WI38 (cell line): ENCODE measurements at regions not wholly inside any gene's neighbourhood (a gene's known extent, or its start where the extent isn't known, plus 50 kb on each side); places are given as distances from the start of the nearest gene placed in this dataset.

Experiments used
- H3K4me3 ChIP-seq: 2 replicates; pipeline ENCODE4 v1.5.1; 2011; ENCODE audit warnings: low read depth, mild to moderate bottlenecking, control low read depth, low read length
- TF ChIP-seq, protein P1 (sequence below): IDR thresholded peaks from 2 replicates; pipeline ENCODE4 v1.5.1; 2012; ENCODE audit warnings: low read depth, mild to moderate bottlenecking, control low read depth, low read length

DNA sequence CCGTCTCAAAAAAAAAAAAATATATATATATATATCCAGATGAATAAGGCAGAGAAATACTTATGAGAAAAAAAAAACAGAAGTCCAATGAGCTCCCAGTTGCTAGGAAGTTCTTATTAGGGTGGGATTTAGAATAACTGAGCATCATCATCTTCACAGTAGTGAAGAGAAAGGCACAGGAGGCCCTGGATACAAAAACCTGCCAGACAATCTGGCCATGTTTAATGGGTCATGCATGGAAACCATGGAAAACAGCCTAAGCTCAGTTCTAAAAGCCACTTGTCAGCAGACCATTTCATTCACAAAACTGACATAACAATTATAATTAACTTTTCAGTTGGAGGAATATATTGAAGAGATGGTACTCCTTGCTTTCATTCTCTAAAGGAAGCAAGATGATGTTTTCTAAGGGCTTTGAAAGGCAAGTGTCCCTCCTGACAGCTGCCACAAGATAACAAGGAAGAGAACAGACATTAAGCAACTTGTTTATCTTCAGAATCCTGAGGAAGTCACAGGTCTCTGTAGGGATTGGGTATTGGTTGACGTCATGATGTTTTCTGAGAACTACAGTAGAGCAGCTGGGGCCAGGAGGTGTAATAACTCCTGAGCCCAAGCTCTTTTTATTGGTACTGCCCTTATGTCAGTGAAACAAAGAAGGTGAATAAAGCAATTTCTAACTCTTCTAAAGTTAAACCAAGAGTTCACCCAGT lies 463.1 kb downstream of the DMAC1 start:
- no peak overlapping the region for H3K4me3 ChIP-seq
- TF ChIP-seq, protein P1, sequence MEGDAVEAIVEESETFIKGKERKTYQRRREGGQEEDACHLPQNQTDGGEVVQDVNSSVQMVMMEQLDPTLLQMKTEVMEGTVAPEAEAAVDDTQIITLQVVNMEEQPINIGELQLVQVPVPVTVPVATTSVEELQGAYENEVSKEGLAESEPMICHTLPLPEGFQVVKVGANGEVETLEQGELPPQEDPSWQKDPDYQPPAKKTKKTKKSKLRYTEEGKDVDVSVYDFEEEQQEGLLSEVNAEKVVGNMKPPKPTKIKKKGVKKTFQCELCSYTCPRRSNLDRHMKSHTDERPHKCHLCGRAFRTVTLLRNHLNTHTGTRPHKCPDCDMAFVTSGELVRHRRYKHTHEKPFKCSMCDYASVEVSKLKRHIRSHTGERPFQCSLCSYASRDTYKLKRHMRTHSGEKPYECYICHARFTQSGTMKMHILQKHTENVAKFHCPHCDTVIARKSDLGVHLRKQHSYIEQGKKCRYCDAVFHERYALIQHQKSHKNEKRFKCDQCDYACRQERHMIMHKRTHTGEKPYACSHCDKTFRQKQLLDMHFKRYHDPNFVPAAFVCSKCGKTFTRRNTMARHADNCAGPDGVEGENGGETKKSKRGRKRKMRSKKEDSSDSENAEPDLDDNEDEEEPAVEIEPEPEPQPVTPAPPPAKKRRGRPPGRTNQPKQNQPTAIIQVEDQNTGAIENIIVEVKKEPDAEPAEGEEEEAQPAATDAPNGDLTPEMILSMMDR: no peak

DNA sequence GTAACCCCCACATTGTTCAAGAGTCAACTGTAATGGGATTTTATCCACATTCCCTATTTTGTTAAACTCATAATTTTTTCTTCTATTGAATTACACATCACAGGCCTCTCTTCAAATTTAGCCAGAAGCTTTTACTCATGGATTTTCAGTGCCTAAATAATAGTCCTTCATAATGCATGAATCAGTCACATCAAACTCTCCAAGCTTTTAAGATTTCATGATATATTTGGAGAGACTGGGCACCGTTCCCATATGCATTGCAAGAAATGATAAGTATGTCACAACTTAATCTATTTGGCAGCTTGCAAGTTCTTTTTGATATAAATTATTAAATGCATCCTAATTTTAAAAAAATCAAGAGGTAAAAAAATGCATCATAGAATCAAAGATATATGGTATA lies 465.9 kb downstream of the DMAC1 start:
- H3K4me3 ChIP-seq: no peak overlapping the region

DNA sequence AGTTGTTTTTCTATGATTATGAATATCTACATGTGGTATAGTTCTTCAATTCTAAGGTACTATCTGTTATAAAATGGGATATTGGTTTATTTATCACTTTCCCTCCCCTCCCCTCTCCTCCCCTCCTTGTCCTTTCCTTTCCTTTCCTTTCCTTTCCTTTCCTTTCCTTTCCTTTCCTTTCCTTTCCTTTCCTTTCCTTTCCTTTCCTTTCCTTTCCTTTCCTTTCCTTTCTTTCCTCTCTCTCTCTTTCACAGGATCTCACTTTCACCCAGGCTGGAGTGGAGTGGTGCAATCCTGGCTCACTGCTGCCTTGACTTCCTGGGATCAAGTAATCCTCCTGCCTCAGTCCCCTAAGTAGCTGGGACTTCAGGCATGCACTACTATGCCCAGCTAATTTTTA lies 466.8 kb downstream of the DMAC1 start:
- TF ChIP-seq, protein P1: no peak
- no peak overlapping the region for H3K4me3 ChIP-seq

More for the DNA sequence above, 465.9 kb downstream of the DMAC1 start:
- TF ChIP-seq, protein P1: no peak

DNA sequence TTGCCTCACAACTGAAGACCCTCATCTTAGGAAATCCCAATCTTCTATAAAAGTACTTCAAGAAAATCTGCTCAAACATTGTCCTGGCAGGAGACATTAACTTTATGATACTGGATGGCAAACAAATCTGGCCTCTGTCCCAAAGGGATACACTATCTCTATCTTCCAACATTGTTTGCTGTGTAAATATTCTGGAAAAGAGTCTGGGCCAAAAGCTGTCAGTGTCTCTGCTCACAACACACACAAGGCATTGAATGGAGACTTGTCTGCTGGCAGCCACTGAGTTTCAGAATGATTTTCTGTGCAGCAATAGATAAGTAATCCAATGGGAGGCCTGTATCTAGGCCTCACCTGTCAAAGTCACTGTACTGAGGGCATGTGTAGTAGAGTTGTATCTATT lies 471.1 kb downstream of the DMAC1 start:
- TF ChIP-seq, protein P1: no peak
- no peak overlapping the region for H3K4me3 ChIP-seq

DNA sequence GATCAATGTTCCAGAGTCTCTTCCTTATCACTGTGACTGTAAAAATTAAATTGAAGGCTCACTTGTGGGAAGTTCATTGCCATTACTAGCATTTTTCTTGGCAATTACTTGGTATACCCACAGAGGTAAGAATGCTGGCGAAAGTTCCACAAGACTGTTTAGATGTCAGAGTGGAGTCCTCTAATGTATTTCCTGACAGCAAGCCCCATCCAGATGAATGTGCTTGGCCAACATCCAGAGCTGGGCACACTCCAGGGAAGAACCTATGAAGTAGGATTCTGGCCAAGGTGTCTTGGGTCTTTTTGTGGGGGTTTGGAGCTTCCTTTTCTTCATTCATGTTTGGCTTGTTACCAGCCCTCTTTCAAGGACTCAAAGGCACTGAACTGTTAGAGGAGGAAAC lies 473.6 kb downstream of the DMAC1 start:
- no peak overlapping the region for H3K4me3 ChIP-seq
- TF ChIP-seq, protein P1: no peak

DNA sequence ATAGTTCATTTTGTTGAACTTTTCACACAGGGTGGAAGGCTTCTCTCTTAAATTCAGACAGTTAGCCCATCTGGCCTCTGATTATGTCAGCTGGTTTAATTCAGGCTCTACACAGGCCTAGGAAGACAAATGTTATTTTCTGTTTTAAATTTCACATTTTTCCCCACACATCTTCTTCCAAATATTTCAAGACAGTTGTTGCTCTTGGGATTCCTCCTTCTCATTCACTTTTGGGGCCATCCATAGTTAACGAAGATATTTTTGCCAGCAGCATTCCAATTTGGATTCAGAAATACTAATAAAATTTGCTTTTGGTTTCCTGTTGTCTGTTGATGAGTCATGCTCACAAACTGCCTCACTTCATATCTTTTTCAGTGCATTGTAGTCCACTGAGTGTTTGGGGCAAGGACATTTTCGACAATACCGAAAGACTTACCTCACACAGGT lies 475.4 kb downstream of the DMAC1 start:
- TF ChIP-seq, protein P1: no peak
- H3K4me3 ChIP-seq: no peak overlapping the region

DNA sequence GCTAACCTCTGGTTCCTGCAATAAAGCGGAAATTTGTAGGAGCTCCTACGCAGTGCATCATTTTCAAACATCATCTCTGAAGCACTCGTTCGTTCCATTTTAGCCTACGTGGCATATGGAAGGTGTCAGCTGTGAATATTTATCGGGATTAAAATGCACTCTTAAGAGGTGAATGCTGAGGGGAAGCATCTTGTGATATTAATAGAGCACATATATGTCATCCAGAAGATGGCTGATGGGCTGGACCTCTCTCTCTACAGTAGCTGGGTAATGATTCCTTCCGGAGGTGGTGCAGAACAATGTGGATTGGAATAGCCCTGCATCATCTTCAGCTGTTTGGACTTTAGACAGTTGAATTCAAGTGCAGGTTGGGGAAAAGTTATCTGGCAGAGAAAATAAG lies 478.7 kb downstream of the DMAC1 start:
- H3K4me3 ChIP-seq: no peak overlapping the region
- TF ChIP-seq, protein P1: no peak
